Skin of body (tissue), 1 donor: ENCODE measurements at regions not wholly inside any gene's neighbourhood (a gene's known extent, or its start where the extent isn't known, plus 50 kb on each side); places are given as distances from the start of the nearest gene placed in this dataset.

ENCODE experiments used
- DNase-seq: peaks from one replicate; lab custom pipeline; 2025; lab: John Stamatoyannopoulos, UW

GRCh38 chr16:49216593-49216992 is 65.0 kb downstream of the CBLN1 start:
- DNase-seq, result no peak

GRCh38 chr16:49213594-49213993 is 68.0 kb downstream of the CBLN1 start:
- no peak for DNase-seq

- DNase-seq, result no peak
These were observed 77.4 kb downstream of the CBLN1 start for GRCh38 chr16:49204191-49204590.

- DNase-seq, result no peak
These were observed 78.3 kb downstream of the CBLN1 start for GRCh38 chr16:49203361-49203760.

GRCh38 chr16:49201118-49201517 is 80.5 kb downstream of the CBLN1 start:
- DNase-seq, result no peak

- DNase-seq, result no peak
These were observed 81.3 kb downstream of the CBLN1 start for GRCh38 chr16:49200223-49200820.

- DNase-seq, result no peak
These were observed 86.4 kb downstream of the CBLN1 start for GRCh38 chr16:49195237-49195548.

GRCh38 chr16:49194537-49195236 is 87.0 kb downstream of the CBLN1 start:
- DNase-seq, result no peak

GRCh38 chr16:49193596-49193995 is 88.0 kb downstream of the CBLN1 start:
- no peak for DNase-seq

- no peak for DNase-seq
These were observed 92.4 kb downstream of the CBLN1 start for GRCh38 chr16:49189286-49189685.

GRCh38 chr16:49183911-49184310 is 97.7 kb downstream of the CBLN1 start:
- DNase-seq, result no peak

GRCh38 chr16:49181791-49182518 is 99.7 kb downstream of the CBLN1 start:
- no peak for DNase-seq

GRCh38 chr16:49179714-49180330 is 101.8 kb downstream of the CBLN1 start:
- DNase-seq, result no peak

GRCh38 chr16:49168126-49168525 is 113.5 kb downstream of the CBLN1 start:
- no peak for DNase-seq

- DNase-seq, result no peak
These were observed 116.6 kb downstream of the CBLN1 start for GRCh38 chr16:49165025-49165424.

GRCh38 chr16:49161191-49161590 is 120.4 kb downstream of the CBLN1 start:
- no peak for DNase-seq

- DNase-seq, result no peak
These were observed 123.5 kb downstream of the CBLN1 start for GRCh38 chr16:49158029-49158642.

GRCh38 chr16:49150341-49150740 is 131.3 kb downstream of the CBLN1 start:
- no peak for DNase-seq

- no peak for DNase-seq
These were observed 133.2 kb downstream of the CBLN1 start for GRCh38 chr16:49148410-49148809.

- no peak for DNase-seq
These were observed 141.0 kb downstream of the CBLN1 start for GRCh38 chr16:49140618-49141017.

GRCh38 chr16:49130397-49130796 is 151.2 kb downstream of the CBLN1 start:
- DNase-seq, result no peak

- DNase-seq, result no peak
These were observed 151.7 kb downstream of the CBLN1 start for GRCh38 chr16:49129935-49130334.
